GM12878 (cell line): ENCODE measurements at regions not wholly inside any gene's neighbourhood (a gene's known extent, or its start where the extent isn't known, plus 50 kb on each side); places are given as distances from the start of the nearest gene placed in this dataset.
"Not testable (repeated sequence)": the region's sequence is repeated elsewhere in the genome, so short reads cannot be mapped to it uniquely, and the experiment has no call there.

Experiments
- ATAC-seq: fragments of 200-7000 bp; cut with Tn5 transposase; 3 replicates; pipeline ENCODE4 v1.9.1; 2020; ENCODE audit warnings: mild to moderate bottlenecking, moderate library complexity
- BruUV-seq: library from RNA; stranded (reverse); fragments of 400-500 nt; replicated peaks from 2 replicates; lab custom pipeline; 2021; lab: Mats Ljungman, UMichigan
- CTCF ChIA-PET: fragments of 300-600 bp; sonication (Branson Sonifier 250); formaldehyde crosslinking; extraction: SDS; loops from one replicate; lab custom pipeline; 2021; ENCODE audit warnings: inconsistent platforms; lab: Yijun Ruan, JAX
- POLR2A ChIA-PET: fragments of 350-600 bp; formaldehyde crosslinking; extraction: SDS; loops from one replicate; lab custom pipeline; 2021; ENCODE audit warnings: inconsistent platforms; lab: Charles Lee
- RAD21 ChIA-PET: fragments of 300-600 bp; sonication (Branson Sonifier 250); formaldehyde crosslinking; loops from one replicate; lab custom pipeline; 2023; ENCODE audit warnings: antibody characterized with exemption; ENCODE audit not compliant: unreplicated experiment; lab: Charles Lee
- SMC1A ChIA-PET: fragments of 300-600 bp; sonication (Branson Sonifier 250); formaldehyde crosslinking; loops from one replicate; lab custom pipeline; 2023; ENCODE audit not compliant: unreplicated experiment, uncharacterized antibody; lab: Charles Lee
- DNase-seq: peaks from one replicate; pipeline ENCODE4 v3.0.0-alpha.2; 2011; ENCODE audit warnings: low read depth, low spot score
- FAIRE-seq: peaks from 3 replicates; lab custom pipeline; 2011; peaks lifted over from hg19 to GRCh38; lab: Jason Lieb, UNC
- H2AFZ ChIP-seq: 2 replicates; pipeline ENCODE4 v1.6.0; 2011; ENCODE audit warnings: low read depth, low read length, control low read depth; ENCODE audit not compliant: control insufficient read depth
- H3K27ac ChIP-seq: 2 replicates; pipeline ENCODE4 v1.5.1; 2011; ENCODE audit warnings: control low read depth; ENCODE audit not compliant: control insufficient read depth, insufficient read depth
- H3K27me3 ChIP-seq, 2 experiments: replicated peaks in 1 of 2; 2 replicates each; pipeline versions ENCODE4 v1.6.0 to v1.6.1; 2011; ENCODE audit warnings: low read length in 1 of 2; ENCODE audit not compliant: control insufficient read depth in 2 of 2, insufficient read depth in 2 of 2
- H3K36me3 ChIP-seq, 2 experiments: 2 replicates each; pipeline ENCODE4 v1.5.1; 2011; ENCODE audit warnings: low read length in 1 of 2; ENCODE audit not compliant: control insufficient read depth in 2 of 2, insufficient read depth in 2 of 2
- H3K4me1 ChIP-seq: 2 replicates; pipeline ENCODE4 v1.6.1; 2011; ENCODE audit warnings: mild to moderate bottlenecking, low read length, moderate library complexity, mixed read lengths; ENCODE audit not compliant: control insufficient read depth, insufficient read depth
- H3K4me2 ChIP-seq: 2 replicates; pipeline ENCODE4 v1.6.0; 2011; ENCODE audit warnings: control low read depth; ENCODE audit not compliant: control insufficient read depth, insufficient read depth
- H3K4me3 ChIP-seq: fragments of 200-600 bp; sonication (generic); 2 replicates; pipeline ENCODE4 v1.5.1; 2016
- H3K79me2 ChIP-seq: 2 replicates; pipeline ENCODE4 v1.6.0; 2011; ENCODE audit warnings: low read length; ENCODE audit not compliant: control insufficient read depth, insufficient read depth
- H3K9ac ChIP-seq: 2 replicates; pipeline ENCODE4 v1.8.0; 2011; ENCODE audit warnings: low read length, control low read depth, mixed read lengths; ENCODE audit not compliant: control insufficient read depth, insufficient read depth
- H3K9me3 ChIP-seq: replicated peaks from 3 replicates; pipeline ENCODE4 v1.5.1; 2011; ENCODE audit warnings: mild to moderate bottlenecking, low read length; ENCODE audit not compliant: control insufficient read depth, insufficient read depth
- H4K20me1 ChIP-seq: 2 replicates; pipeline ENCODE4 v1.6.0; 2011; ENCODE audit not compliant: control insufficient read depth, insufficient read depth
- ATF7 ChIP-seq: fragments of 450-650 bp; IDR thresholded peaks from 2 replicates; pipeline ENCODE4 v1.6.1; 2016; ENCODE audit warnings: low read depth, mild to moderate bottlenecking
- BACH1 ChIP-seq: fragments of 450-650 bp; IDR thresholded peaks from 2 replicates; pipeline ENCODE4 v1.6.1; 2017; ENCODE audit warnings: mild to moderate bottlenecking, borderline replicate concordance
- BCL11A ChIP-seq: IDR thresholded peaks from 2 replicates; pipeline ENCODE4 v1.6.1; 2011; ENCODE audit warnings: low read depth, low read length
- CHD4 ChIP-seq: fragments of 200-600 bp; sonication (generic); IDR thresholded peaks from 2 replicates; pipeline ENCODE4 v1.6.1; 2016; ENCODE audit warnings: mild to moderate bottlenecking
- EP300 ChIP-seq, 2 experiments: fragments of 150-350 bp in 1 of 2; IDR thresholded peaks; 2 replicates each; pipeline ENCODE4 v1.6.1; 2011 to 2012; ENCODE audit warnings: low read depth in 2 of 2, low read length in 2 of 2, borderline replicate concordance in 1 of 2, improper control_type of control experiment in 1 of 2, inconsistent platforms in 1 of 2; ENCODE audit not compliant: control insufficient read depth in 1 of 2
- HDGF ChIP-seq: fragments of 450-650 bp; IDR thresholded peaks from 2 replicates; pipeline ENCODE4 v1.6.1; 2016; ENCODE audit warnings: antibody characterized with exemption
- NR2C2 ChIP-seq: IDR thresholded peaks from 2 replicates; pipeline ENCODE4 v1.6.1; 2011; ENCODE audit warnings: borderline replicate concordance, low read depth; ENCODE audit not compliant: control insufficient read depth, insufficient read length
- NRF1 ChIP-seq: conservative IDR thresholded peaks from 2 replicates; pipeline ENCODE4 v1.6.1; 2011; ENCODE audit warnings: mild to moderate bottlenecking, low read depth, low read length, improper control_type of control experiment
- PAX5 ChIP-seq: IDR thresholded peaks from 2 replicates; pipeline ENCODE4 v1.6.1; 2011; ENCODE audit warnings: low read depth, low read length, borderline replicate concordance
- PML ChIP-seq: IDR thresholded peaks from 2 replicates; pipeline ENCODE4 v1.6.1; 2012; ENCODE audit warnings: low read length, inconsistent platforms
- RAD21 ChIP-seq: IDR thresholded peaks from 2 replicates; pipeline ENCODE4 v1.6.1; 2011; ENCODE audit warnings: mild to moderate bottlenecking, low read depth, low read length, moderate library complexity; ENCODE audit not compliant: insufficient read depth
- RAD51 ChIP-seq: fragments of 450-650 bp; IDR thresholded peaks from 2 replicates; pipeline ENCODE4 v1.6.1; 2016; ENCODE audit warnings: moderate library complexity, mild to moderate bottlenecking, inconsistent platforms
- RUNX3 ChIP-seq: IDR thresholded peaks from 2 replicates; pipeline ENCODE4 v1.6.1; 2012; ENCODE audit warnings: low read length, inconsistent platforms
- ZBED1 ChIP-seq: IDR thresholded peaks from 2 replicates; pipeline ENCODE4 v1.6.1; 2016; ENCODE audit warnings: borderline replicate concordance
- WGBS: methylation state at CpG from one replicate; pipeline ENCODE4 v1.1.6; 2016; ENCODE audit warnings: low lambda C conversion rate; ENCODE audit not compliant: insufficient replicate concordance, insufficient coverage; ENCODE audit errors: missing lambda C conversion rate; 5-methylcytosine and 5-hydroxymethylcytosine counted together
- in situ Hi-C: fragments of 300-500 bp; cut with MboI; formaldehyde crosslinking; loops from 9 replicates; pipeline ENCODE4 v1.14.3; 2018; ENCODE audit warnings: mixed read lengths
- intact Hi-C: fragments of 100-400 bp; cut with micrococcal nuclease; formaldehyde crosslinking; loops from one replicate; pipeline ENCODE4 v1.14.2; 2022; ENCODE audit not compliant: unreplicated experiment

DNA sequence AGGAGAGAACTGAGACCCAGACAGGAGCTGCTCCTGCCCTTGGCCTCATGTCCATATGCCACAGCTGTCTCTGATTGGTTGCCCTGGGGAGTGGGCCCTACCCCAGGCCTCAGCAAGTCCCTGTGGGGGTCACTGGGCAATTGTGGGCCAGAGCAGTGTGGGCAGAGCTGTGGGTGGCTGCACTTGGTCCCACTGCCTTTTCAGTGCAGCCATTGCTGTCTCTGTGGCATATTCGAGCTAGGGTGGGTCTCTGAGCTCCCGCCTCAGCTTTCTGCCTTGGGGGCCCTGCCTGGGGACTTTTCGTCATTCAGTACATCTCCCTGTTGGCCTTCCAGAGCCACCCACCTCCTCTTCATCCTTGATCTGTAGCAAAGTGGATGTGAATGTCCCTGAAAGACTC lies 69.8 kb upstream of the LRPAP1 start:
- CTCF ChIA-PET, result no interaction called here
- POLR2A ChIA-PET, result no interaction called here
- H3K36me3 ChIP-seq, result no peaks in the 10 kb centered on the region
- H3K27ac ChIP-seq, result no peak overlapping the region
- RAD21 ChIA-PET, result no interaction called here
- FAIRE-seq (no peak), DNase-seq (no peak), ATAC-seq (no peak)
- no peaks in the 10 kb centered on the region for H3K27me3 ChIP-seq
- no peak overlapping the region for H2AFZ ChIP-seq
- no peaks in the 10 kb centered on the region; the same call in 2 of the 3 replicates for H3K9me3 ChIP-seq
- no peak overlapping the region for H3K4me3 ChIP-seq
- in situ Hi-C loops, result no loop called here
- SMC1A ChIA-PET, result no interaction called here
- H3K79me2 ChIP-seq, result no peaks in the 10 kb centered on the region
- intact Hi-C loops, result no loop called here
- H3K4me2 ChIP-seq, result no peak overlapping the region
- no peaks in the 10 kb centered on the region for H4K20me1 ChIP-seq
- no peak overlapping the region for H3K9ac ChIP-seq
- TF ChIP-seq RAD51 (no peak), CHD4 (no peak), RUNX3 (no peak), NR2C2 (no peak), NRF1 (no peak), BACH1 (no peak), ZBED1 (no peak), HDGF (no peak), EP300 (IDR thresholded peaks at IDR 0.05; ENCODE audit: borderline replicate concordance in 1 of 2, control insufficient read depth in 1 of 2, low read depth in 2 of 2, low read length in 2 of 2) (no peak), RAD21 (no peak), BCL11A (no peak), PML (no peak), PAX5 (no peak), ATF7 (no peak)
- TF ChIP-seq, all 136 proteins: peak for 0
- no TSS peak for BruUV-seq
- WGBS, result 30% methylated on average over 3 of the region's 3 CpGs
- H3K4me1 ChIP-seq, result no peaks in the 10 kb centered on the region

DNA sequence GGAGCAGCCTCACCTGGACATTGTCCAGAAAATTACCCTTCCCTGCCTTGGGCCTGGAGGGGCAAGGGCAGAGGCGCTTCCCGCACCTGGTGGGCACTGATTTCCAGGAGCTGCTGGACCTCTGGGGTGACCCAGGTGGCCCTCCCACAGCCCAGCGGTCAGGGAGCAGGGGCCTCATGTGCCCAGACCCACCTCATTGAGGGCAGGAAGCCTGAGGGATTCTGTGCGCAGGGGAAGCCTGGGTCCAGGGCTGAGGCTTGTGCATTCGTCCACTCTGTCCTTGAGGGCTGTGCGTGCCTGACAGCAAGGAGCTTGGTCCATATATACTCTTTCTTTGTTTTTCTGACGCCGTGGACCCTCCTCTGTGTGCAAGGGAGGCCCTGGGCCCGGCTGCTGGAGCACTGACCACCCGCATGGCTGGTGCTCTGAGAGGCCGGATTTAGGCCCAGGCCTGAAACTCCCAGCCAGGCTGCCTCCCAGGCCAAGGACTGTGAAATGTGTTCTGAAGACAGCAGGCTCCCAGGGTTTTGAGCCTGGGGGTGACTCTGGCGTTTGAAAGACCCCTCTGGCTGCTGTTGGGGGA lies 69.0 kb upstream of the LRPAP1 start:
- H3K4me1 ChIP-seq, H3K36me3 ChIP-seq, in situ Hi-C loops, CTCF ChIA-PET, FAIRE-seq, intact Hi-C loops, H3K4me3 ChIP-seq, RAD21 ChIA-PET, H2AFZ ChIP-seq, H3K4me2 ChIP-seq, DNase-seq, ATAC-seq, H3K9ac ChIP-seq, H3K79me2 ChIP-seq, H4K20me1 ChIP-seq, H3K27me3 ChIP-seq, H3K27ac ChIP-seq, H3K9me3 ChIP-seq, SMC1A ChIA-PET, POLR2A ChIA-PET, BruUV-seq: not testable (repeated sequence)
- WGBS, result 34% methylated on average over 12 of the region's 12 CpGs
